GM19240 (cell line): ENCODE measurements at regions not wholly inside any gene's neighbourhood (a gene's known extent, or its start where the extent isn't known, plus 50 kb on each side); places are given as distances from the start of the nearest gene placed in this dataset.

Experiments used
- DNase-seq: peaks from one replicate; pipeline ENCODE4 v3.0.0; 2011; ENCODE audit warnings: low spot score; ENCODE audit not compliant: insufficient read length

- DNase-seq = no peak
These were observed 905.7 kb downstream of the NSUN3 start for GRCh38 chr3:94968519-94968918.

- DNase-seq = no peak
These were observed 909.2 kb downstream of the NSUN3 start for GRCh38 chr3:94972066-94972465.

- DNase-seq = no peak
These were observed 915.2 kb downstream of the NSUN3 start for GRCh38 chr3:94978084-94978483.

GRCh38 chr3:94985778-94986177 lies 922.9 kb downstream of the NSUN3 start:
- DNase-seq = no peak

- DNase-seq = no peak
These were observed 928.3 kb downstream of the NSUN3 start for GRCh38 chr3:94990952-94991705.

GRCh38 chr3:94996743-94997142 lies 933.9 kb downstream of the NSUN3 start:
- no peak for DNase-seq

GRCh38 chr3:95002438-95003046 lies 939.7 kb downstream of the NSUN3 start:
- DNase-seq = no peak

- no peak for DNase-seq
These were observed 965.8 kb downstream of the NSUN3 start for GRCh38 chr3:95028688-95029087.

- DNase-seq = no peak
These were observed 966.8 kb downstream of the NSUN3 start for GRCh38 chr3:95029644-95030043.

GRCh38 chr3:95036526-95037021 lies 973.7 kb downstream of the NSUN3 start:
- DNase-seq = no peak

GRCh38 chr3:95037097-95037496 lies 974.2 kb downstream of the NSUN3 start:
- DNase-seq = no peak

GRCh38 chr3:95037927-95038326 lies 975.1 kb downstream of the NSUN3 start:
- DNase-seq = no peak

- DNase-seq = no peak
These were observed 981.2 kb downstream of the NSUN3 start for GRCh38 chr3:95044101-95044500.

GRCh38 chr3:95048564-95048963 lies 985.7 kb downstream of the NSUN3 start:
- no peak for DNase-seq

GRCh38 chr3:95049841-95050240 lies 987.0 kb downstream of the NSUN3 start:
- DNase-seq = no peak

- no peak for DNase-seq
These were observed 992.4 kb downstream of the NSUN3 start for GRCh38 chr3:95055288-95055687.

GRCh38 chr3:95082191-95082590 lies 1019.3 kb downstream of the NSUN3 start:
- no peak for DNase-seq

GRCh38 chr3:95084738-95085137 lies 1021.9 kb downstream of the NSUN3 start:
- DNase-seq = no peak

- DNase-seq = no peak
These were observed 1025.6 kb downstream of the NSUN3 start for GRCh38 chr3:95088464-95088863.

GRCh38 chr3:95097493-95097892 lies 1034.6 kb downstream of the NSUN3 start:
- no peak for DNase-seq

- no peak for DNase-seq
These were observed 1058.1 kb downstream of the NSUN3 start for GRCh38 chr3:95120921-95121320.

- no peak for DNase-seq
These were observed 1060.2 kb downstream of the NSUN3 start for GRCh38 chr3:95123104-95123503.
